ENCODE measurements at regions not wholly inside any gene's neighbourhood (a gene's known extent, or its start where the extent isn't known, plus 50 kb on each side); places are given as distances from the start of the nearest gene placed in this dataset.
"Not testable (repeated sequence)": the region's sequence is repeated elsewhere in the genome, so short reads cannot be mapped to it uniquely, and the experiment has no call there.

GRCh38 chr3:182342252-182342651, 451.1 kb upstream of the ATP11B start:
- DNase-seq (ENCODE audit: low spot score in 2 of 2): no peak
- no peaks in the 10 kb centered on the region for H3K36me3 ChIP-seq
- no peak overlapping the region for H3K4me3 ChIP-seq
- H3K27me3 ChIP-seq: no peaks in the 10 kb centered on the region
- no peak overlapping the region for H3K27ac ChIP-seq
- WGBS: 60% methylated on average over 1 of the region's 1 CpG
- no peaks in the 10 kb centered on the region for H3K4me1 ChIP-seq
- TF ChIP-seq POLR2AphosphoS5 (IDR thresholded peaks at IDR 0.05): no peak
- no peak for TF ChIP-seq EP300 (IDR thresholded peaks at IDR 0.05)
- TF ChIP-seq POLR2A (IDR thresholded peaks at IDR 0.05): no peak
- TF ChIP-seq CTCF (IDR thresholded peaks at IDR 0.05): no peak
- H3K9me3 ChIP-seq: no peaks in the 10 kb centered on the region

GRCh38 chr3:182344026-182344425, 449.3 kb upstream of the ATP11B start:
- not testable (repeated sequence) for H3K4me3 ChIP-seq; H3K27ac ChIP-seq; H3K36me3 ChIP-seq; H3K4me1 ChIP-seq; H3K9me3 ChIP-seq; DNase-seq (ENCODE audit: low spot score in 2 of 2); H3K27me3 ChIP-seq

GRCh38 chr3:182349051-182349450, 444.3 kb upstream of the ATP11B start:
- Histone ChIP-seq H3K27ac (no peak overlapping the region), H3K4me3 (no peak overlapping the region), H3K27me3 (no peaks in the 10 kb centered on the region), H3K9me3 (no peaks in the 10 kb centered on the region), H3K36me3 (no peaks in the 10 kb centered on the region), H3K4me1 (no peaks in the 10 kb centered on the region)
- WGBS: 74% methylated on average over 2 of the region's 2 CpGs
- TF ChIP-seq POLR2A (IDR thresholded peaks at IDR 0.05) (no peak), EP300 (IDR thresholded peaks at IDR 0.05) (no peak), CTCF (IDR thresholded peaks at IDR 0.05) (no peak), POLR2AphosphoS5 (IDR thresholded peaks at IDR 0.05) (no peak)
- no peak for DNase-seq (ENCODE audit: low spot score in 2 of 2)

GRCh38 chr3:182349951-182350517, 443.3 kb upstream of the ATP11B start:
- Histone ChIP-seq H3K4me3 (no peak overlapping the region), H3K27me3 (no peaks in the 10 kb centered on the region), H3K9me3 (no peaks in the 10 kb centered on the region), H3K4me1 (no peaks in the 10 kb centered on the region), H3K36me3 (no peaks in the 10 kb centered on the region), H3K27ac (no peak overlapping the region)
- no peak for DNase-seq (ENCODE audit: low spot score in 2 of 2)
- no peak for TF ChIP-seq POLR2AphosphoS5 (IDR thresholded peaks at IDR 0.05)
- no peak for TF ChIP-seq POLR2A (IDR thresholded peaks at IDR 0.05)
- TF ChIP-seq EP300 (IDR thresholded peaks at IDR 0.05): no peak
- TF ChIP-seq CTCF (IDR thresholded peaks at IDR 0.05): no peak
- WGBS: 81% methylated on average over 1 of the region's 1 CpG

- no peaks in the 10 kb centered on the region for H3K9me3 ChIP-seq
- no peak overlapping the region for H3K27ac ChIP-seq
- no peaks in the 10 kb centered on the region for H3K27me3 ChIP-seq
- TF ChIP-seq CTCF (IDR thresholded peaks at IDR 0.05): no peak
- TF ChIP-seq EP300 (IDR thresholded peaks at IDR 0.05): no peak
- no peak for TF ChIP-seq POLR2AphosphoS5 (IDR thresholded peaks at IDR 0.05)
- no peak for TF ChIP-seq POLR2A (IDR thresholded peaks at IDR 0.05)
- 64% methylated on average over 1 of the region's 1 CpG for WGBS
- no peaks in the 10 kb centered on the region for H3K4me1 ChIP-seq
- H3K36me3 ChIP-seq: no peaks in the 10 kb centered on the region
- DNase-seq (ENCODE audit: low spot score in 2 of 2): no peak
- no peak overlapping the region for H3K4me3 ChIP-seq
Measured at GRCh38 chr3:182357928-182358327, 435.4 kb upstream of the ATP11B start.

- no peak for DNase-seq (ENCODE audit: low spot score in 2 of 2)
- Histone ChIP-seq H3K4me1 (no peaks in the 10 kb centered on the region), H3K27me3 (no peaks in the 10 kb centered on the region), H3K36me3 (no peaks in the 10 kb centered on the region), H3K27ac (peak overlapping the region; percentile 51), H3K9me3 (no peaks in the 10 kb centered on the region), H3K4me3 (no peak overlapping the region)
- TF ChIP-seq EP300 (IDR thresholded peaks at IDR 0.05) (no peak), POLR2AphosphoS5 (IDR thresholded peaks at IDR 0.05) (no peak), CTCF (IDR thresholded peaks at IDR 0.05) (no peak), POLR2A (IDR thresholded peaks at IDR 0.05) (no peak)
- 68% methylated on average over 6 of the region's 6 CpGs for WGBS
Measured at GRCh38 chr3:182364323-182364722, 429.0 kb upstream of the ATP11B start.

Data from suprapubic skin (tissue), 4 donors.